A673 (cell line): ENCODE measurements at regions not wholly inside any gene's neighbourhood (a gene's known extent, or its start where the extent isn't known, plus 50 kb on each side); places are given as distances from the start of the nearest gene placed in this dataset.

Source experiments
- BruUV-seq: library from RNA; stranded (reverse); fragments of 400-500 nt; replicated peaks from 2 replicates; lab custom pipeline; 2021; lab: Mats Ljungman, UMichigan
- CTCF ChIA-PET: fragments of 300-600 bp; sonication (Branson Sonifier 250); formaldehyde crosslinking; loops from one replicate; lab custom pipeline; 2022; ENCODE audit warnings: antibody characterized with exemption; lab: Charles Lee
- POLR2A ChIA-PET: fragments of 300-600 bp; sonication (Branson Sonifier 250); formaldehyde crosslinking; loops from one replicate; lab custom pipeline; 2022; ENCODE audit warnings: antibody characterized with exemption; ENCODE audit not compliant: low non-redundant PET; lab: Charles Lee
- DNase-seq: peaks from one replicate; pipeline ENCODE4 v3.0.0-alpha.2; 2015; ENCODE audit warnings: low spot score
- H3K27ac ChIP-seq: fragments of 200-600 bp; sonication (generic); 2 replicates; pipeline ENCODE4 v1.5.1; 2016; ENCODE audit warnings: mixed run types, low read depth, mild to moderate bottlenecking, mixed read lengths, antibody characterized with exemption, low read length; ENCODE audit not compliant: poor library complexity, severe bottlenecking
- H3K27me3 ChIP-seq: fragments of 200-600 bp; sonication (generic); replicated peaks from 2 replicates; pipeline ENCODE4 v1.6.1; 2017; ENCODE audit warnings: mixed run types, low read depth, mild to moderate bottlenecking, mixed read lengths, antibody characterized with exemption, low read length; ENCODE audit not compliant: insufficient read depth, poor library complexity
- H3K36me3 ChIP-seq: fragments of 200-600 bp; sonication (generic); 2 replicates; pipeline ENCODE4 v1.6.1; 2016; ENCODE audit warnings: mixed run types, mild to moderate bottlenecking, mixed read lengths, antibody characterized with exemption, low read length; ENCODE audit not compliant: insufficient read depth, poor library complexity, severe bottlenecking
- H3K4me1 ChIP-seq: fragments of 200-600 bp; sonication (generic); 2 replicates; pipeline ENCODE4 v1.6.1; 2017; ENCODE audit warnings: mixed run types, mild to moderate bottlenecking, mixed read lengths, antibody characterized with exemption, low read length; ENCODE audit not compliant: insufficient read depth, poor library complexity, severe bottlenecking
- H3K4me3 ChIP-seq: fragments of 200-600 bp; sonication (generic); 2 replicates; pipeline ENCODE4 v1.5.1; 2016; ENCODE audit warnings: low read depth, mixed run types, mild to moderate bottlenecking, mixed read lengths, low read length; ENCODE audit not compliant: poor library complexity, severe bottlenecking
- H3K9me3 ChIP-seq: fragments of 200-600 bp; sonication (generic); 2 replicates; pipeline ENCODE4 v1.6.1; 2016; ENCODE audit warnings: mixed run types, low read depth, mild to moderate bottlenecking, mixed read lengths, antibody characterized with exemption, low read length; ENCODE audit not compliant: poor library complexity, severe bottlenecking
- CTCF ChIP-seq: fragments of 300-800, 200-600 bp; sonication (generic); conservative IDR thresholded peaks from 2 replicates; pipeline ENCODE4 v1.5.1; 2017; ENCODE audit warnings: low read depth, mild to moderate bottlenecking, antibody characterized with exemption, low read length, moderate library complexity, mixed read lengths
- EZH2 ChIP-seq: fragments of 200-600 bp; sonication (generic); IDR thresholded peaks from 2 replicates; pipeline ENCODE4 v1.6.1; 2017; ENCODE audit warnings: borderline replicate concordance, low read depth, mild to moderate bottlenecking, mixed read lengths, antibody characterized with exemption, low read length; ENCODE audit not compliant: poor library complexity, severe bottlenecking
- intact Hi-C: fragments of 100-400 bp; cut with micrococcal nuclease; formaldehyde crosslinking; loops from one replicate; pipeline ENCODE4 v1.10.0; 2022; ENCODE audit not compliant: unreplicated experiment

- no peak overlapping the region for H3K4me3 ChIP-seq
- H3K27ac ChIP-seq = no peak overlapping the region
- intact Hi-C loops = no loop called here
- POLR2A ChIA-PET = no interaction called here
- CTCF ChIA-PET = no interaction called here
- DNase-seq = no peak
- H3K9me3 ChIP-seq = no peaks in the 10 kb centered on the region
- no TSS peak for BruUV-seq
- TF ChIP-seq EZH2 = no peak
- TF ChIP-seq CTCF = no peak
- H3K4me1 ChIP-seq = no peaks in the 10 kb centered on the region
- no peaks in the 10 kb centered on the region for H3K36me3 ChIP-seq
- H3K27me3 ChIP-seq = peaks cover 27% of the 10 kb centered on the region
These were observed 121.6 kb upstream of the ADAMTS16 start for GRCh38 chr5:5018578-5018970.

GRCh38 chr5:5021436-5021835, 118.7 kb upstream of the ADAMTS16 start:
- Histone ChIP-seq H3K27me3 (peaks cover 8% of the 10 kb centered on the region), H3K4me1 (no peaks in the 10 kb centered on the region), H3K36me3 (no peaks in the 10 kb centered on the region), H3K9me3 (no peaks in the 10 kb centered on the region), H3K4me3 (no peak overlapping the region), H3K27ac (no peak overlapping the region)
- no peak for TF ChIP-seq EZH2
- no peak for TF ChIP-seq CTCF
- BruUV-seq = no TSS peak
- intact Hi-C loops = no loop called here
- DNase-seq = no peak
- POLR2A ChIA-PET = no interaction called here
- CTCF ChIA-PET = no interaction called here

- H3K9me3 ChIP-seq = no peaks in the 10 kb centered on the region
- peaks cover 4% of the 10 kb centered on the region for H3K27me3 ChIP-seq
- no peak overlapping the region for H3K4me3 ChIP-seq
- intact Hi-C loops = no loop called here
- no peaks in the 10 kb centered on the region for H3K4me1 ChIP-seq
- TF ChIP-seq EZH2 (no peak), CTCF (no peak)
- POLR2A ChIA-PET = no interaction called here
- H3K36me3 ChIP-seq = no peaks in the 10 kb centered on the region
- BruUV-seq = no TSS peak
- CTCF ChIA-PET = no interaction called here
- H3K27ac ChIP-seq = no peak overlapping the region
- DNase-seq = no peak
These were observed 114.9 kb upstream of the ADAMTS16 start for GRCh38 chr5:5025098-5025773.
